PFSK-1 (cell line): ENCODE measurements at regions not wholly inside any gene's neighbourhood (a gene's known extent, or its start where the extent isn't known, plus 50 kb on each side); places are given as distances from the start of the nearest gene placed in this dataset.

Source experiments
- FOXP2 ChIP-seq: optimal IDR thresholded peaks from 2 replicates; pipeline ENCODE3; 2011; ENCODE audit warnings: borderline replicate concordance, control low read depth, inconsistent platforms; ENCODE audit not compliant: insufficient read depth; ENCODE audit errors: extremely low read length, extremely low read depth
- POLR2AphosphoS5 ChIP-seq: IDR thresholded peaks from 2 replicates; pipeline ENCODE4 v1.6.1; 2012; ENCODE audit warnings: low read depth, mild to moderate bottlenecking, control low read depth, low read length, moderate library complexity
- REST ChIP-seq, 2 experiments: IDR thresholded peaks; 2 replicates each; pipeline versions ENCODE4 v1.6.1 to v1.8.0; 2011 to 2012; ENCODE audit warnings: low read depth in 2 of 2, low read length in 2 of 2, control low read depth in 1 of 2, inconsistent platforms in 1 of 2, mild to moderate bottlenecking in 1 of 2, moderate library complexity in 1 of 2; ENCODE audit not compliant: insufficient read depth in 1 of 2

DNA sequence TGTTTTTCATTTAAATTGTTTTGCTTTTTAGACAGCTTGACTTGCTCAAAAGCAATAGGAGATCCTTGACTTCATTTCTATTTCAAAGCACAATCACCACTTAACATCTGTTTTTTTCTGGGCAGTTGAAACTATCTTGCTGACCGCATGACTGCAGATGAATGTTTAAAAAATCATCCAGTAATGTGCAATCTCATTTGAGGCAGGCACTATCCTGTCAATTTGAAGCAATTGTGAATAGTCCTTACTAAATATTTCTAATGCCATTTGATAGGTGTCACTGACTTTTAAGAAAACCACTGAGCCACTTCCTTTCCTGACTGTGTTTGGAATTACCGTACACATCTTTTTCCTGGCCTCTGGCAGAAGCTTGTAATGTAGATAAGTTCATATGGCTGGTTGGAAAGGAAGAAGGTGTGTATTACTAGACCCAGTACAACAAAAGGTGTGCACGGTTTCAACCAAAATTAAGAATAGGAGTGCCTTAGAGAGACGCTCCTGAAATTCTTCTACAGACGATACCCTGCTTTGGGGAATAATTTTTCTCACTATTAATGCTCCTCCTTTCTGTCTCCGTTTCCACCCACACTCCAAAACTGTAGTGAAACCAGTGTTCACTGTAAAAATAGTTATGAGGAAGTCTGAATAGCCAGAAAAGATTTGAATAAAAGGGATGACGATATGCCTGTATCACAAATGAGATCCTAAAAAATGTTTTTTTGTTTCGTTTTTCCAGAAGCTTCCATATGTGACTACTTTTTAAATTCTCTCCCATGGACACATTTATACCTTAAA lies 136.7 kb upstream of the MOCS2 start:
- TF ChIP-seq REST (IDR thresholded peaks at IDR 0.05; ENCODE audit: insufficient read depth in 1 of 2, low read depth in 2 of 2, low read length in 2 of 2) (no peak), FOXP2 (no peak), POLR2AphosphoS5 (no peak)
